ENCODE measurements at regions not wholly inside any gene's neighbourhood (a gene's known extent, or its start where the extent isn't known, plus 50 kb on each side); places are given as distances from the start of the nearest gene placed in this dataset.

DNA sequence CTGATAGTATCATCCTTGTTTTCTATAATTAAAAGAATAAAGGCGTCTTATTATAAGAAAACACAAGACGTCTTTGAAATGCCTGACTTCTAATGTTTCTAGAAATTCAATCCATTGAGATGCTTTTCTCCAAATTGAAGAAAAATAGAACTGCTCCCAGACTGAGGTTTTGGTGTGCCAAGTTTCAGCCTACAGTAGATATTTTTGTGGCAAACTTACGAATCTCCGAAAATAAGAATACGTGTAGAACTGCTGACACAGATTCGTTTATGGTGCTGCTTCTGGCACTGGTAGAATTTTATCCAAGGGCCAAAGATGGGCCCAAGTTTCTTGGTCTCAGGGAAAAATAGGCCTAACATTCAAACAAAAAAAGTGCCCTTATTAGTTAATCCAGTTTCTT is 554.5 kb upstream of the NR5A2 start:
- no peaks in the 10 kb centered on the region for H3K36me3 Mint-ChIP-seq (ENCODE audit: unreplicated experiment)
- no peak overlapping the region for H3K27ac Mint-ChIP-seq (ENCODE audit: unreplicated experiment)
- no peak for DNase-seq (ENCODE audit: extremely low spot score, unreplicated experiment)
- no peaks in the 10 kb centered on the region for H3K27me3 Mint-ChIP-seq (ENCODE audit: unreplicated experiment)
- peaks cover 4% of the 10 kb centered on the region for H3K4me1 Mint-ChIP-seq (ENCODE audit: unreplicated experiment)
- H3K4me3 Mint-ChIP-seq (ENCODE audit: unreplicated experiment) = no peak overlapping the region
- peaks cover 3% of the 10 kb centered on the region for H3K9me3 Mint-ChIP-seq (ENCODE audit: unreplicated experiment)
- TF ChIP-seq, protein P1, sequence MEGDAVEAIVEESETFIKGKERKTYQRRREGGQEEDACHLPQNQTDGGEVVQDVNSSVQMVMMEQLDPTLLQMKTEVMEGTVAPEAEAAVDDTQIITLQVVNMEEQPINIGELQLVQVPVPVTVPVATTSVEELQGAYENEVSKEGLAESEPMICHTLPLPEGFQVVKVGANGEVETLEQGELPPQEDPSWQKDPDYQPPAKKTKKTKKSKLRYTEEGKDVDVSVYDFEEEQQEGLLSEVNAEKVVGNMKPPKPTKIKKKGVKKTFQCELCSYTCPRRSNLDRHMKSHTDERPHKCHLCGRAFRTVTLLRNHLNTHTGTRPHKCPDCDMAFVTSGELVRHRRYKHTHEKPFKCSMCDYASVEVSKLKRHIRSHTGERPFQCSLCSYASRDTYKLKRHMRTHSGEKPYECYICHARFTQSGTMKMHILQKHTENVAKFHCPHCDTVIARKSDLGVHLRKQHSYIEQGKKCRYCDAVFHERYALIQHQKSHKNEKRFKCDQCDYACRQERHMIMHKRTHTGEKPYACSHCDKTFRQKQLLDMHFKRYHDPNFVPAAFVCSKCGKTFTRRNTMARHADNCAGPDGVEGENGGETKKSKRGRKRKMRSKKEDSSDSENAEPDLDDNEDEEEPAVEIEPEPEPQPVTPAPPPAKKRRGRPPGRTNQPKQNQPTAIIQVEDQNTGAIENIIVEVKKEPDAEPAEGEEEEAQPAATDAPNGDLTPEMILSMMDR (IDR thresholded peaks at IDR 0.05) = no peak

DNA sequence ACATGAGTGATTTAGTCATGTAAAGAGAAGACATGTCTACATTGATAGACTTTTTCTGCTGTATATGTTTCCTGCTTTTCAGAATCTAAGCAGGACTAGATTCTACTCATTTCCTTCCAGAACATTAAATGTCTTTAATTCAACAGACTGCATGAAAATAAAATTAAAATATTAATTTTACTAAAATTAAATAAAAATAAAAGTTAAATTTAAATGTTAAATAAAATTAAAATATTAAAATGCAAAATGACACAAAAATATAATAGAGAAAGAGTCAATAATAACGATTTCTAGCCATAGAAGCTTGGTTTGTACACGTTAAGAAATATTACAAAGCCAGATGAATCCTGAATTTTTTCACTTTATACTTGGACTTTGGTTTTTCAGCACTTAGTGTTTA is 552.8 kb upstream of the NR5A2 start:
- Mint-ChIP-seq H3K4me3 (ENCODE audit: unreplicated experiment) (no peak overlapping the region), H3K27ac (ENCODE audit: unreplicated experiment) (no peak overlapping the region), H3K27me3 (ENCODE audit: unreplicated experiment) (no peaks in the 10 kb centered on the region), H3K9me3 (ENCODE audit: unreplicated experiment) (peaks cover 3% of the 10 kb centered on the region), H3K4me1 (ENCODE audit: unreplicated experiment) (peaks cover 4% of the 10 kb centered on the region), H3K36me3 (ENCODE audit: unreplicated experiment) (no peaks in the 10 kb centered on the region)
- DNase-seq (ENCODE audit: extremely low spot score, unreplicated experiment) = no peak
- TF ChIP-seq, protein P1 (IDR thresholded peaks at IDR 0.05) = no peak

DNA sequence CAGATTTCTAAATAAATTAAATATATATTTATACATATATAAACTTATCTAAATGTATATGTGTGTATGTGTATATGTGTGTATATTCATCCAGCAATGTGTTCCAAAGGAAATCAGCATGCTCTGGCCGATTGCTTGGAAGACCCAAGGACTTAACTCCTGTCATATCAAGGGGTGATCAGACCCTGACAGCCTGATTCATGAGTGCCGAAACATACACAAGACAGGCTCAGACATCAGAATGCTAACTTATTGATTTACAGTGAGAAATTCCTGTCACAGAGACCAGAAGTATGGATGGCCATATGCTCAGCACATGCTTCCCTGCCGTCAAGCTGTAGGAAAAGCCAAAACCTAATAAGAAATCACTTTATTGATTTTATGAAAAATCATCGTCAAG is 545.1 kb upstream of the NR5A2 start:
- TF ChIP-seq, protein P1 (IDR thresholded peaks at IDR 0.05) = no peak
- Mint-ChIP-seq H3K36me3 (ENCODE audit: unreplicated experiment) (no peaks in the 10 kb centered on the region), H3K27me3 (ENCODE audit: unreplicated experiment) (no peaks in the 10 kb centered on the region), H3K27ac (ENCODE audit: unreplicated experiment) (no peak overlapping the region), H3K4me3 (ENCODE audit: unreplicated experiment) (no peak overlapping the region), H3K9me3 (ENCODE audit: unreplicated experiment) (peaks cover 11% of the 10 kb centered on the region), H3K4me1 (ENCODE audit: unreplicated experiment) (peaks cover 4% of the 10 kb centered on the region)
- DNase-seq (ENCODE audit: extremely low spot score, unreplicated experiment) = no peak

DNA sequence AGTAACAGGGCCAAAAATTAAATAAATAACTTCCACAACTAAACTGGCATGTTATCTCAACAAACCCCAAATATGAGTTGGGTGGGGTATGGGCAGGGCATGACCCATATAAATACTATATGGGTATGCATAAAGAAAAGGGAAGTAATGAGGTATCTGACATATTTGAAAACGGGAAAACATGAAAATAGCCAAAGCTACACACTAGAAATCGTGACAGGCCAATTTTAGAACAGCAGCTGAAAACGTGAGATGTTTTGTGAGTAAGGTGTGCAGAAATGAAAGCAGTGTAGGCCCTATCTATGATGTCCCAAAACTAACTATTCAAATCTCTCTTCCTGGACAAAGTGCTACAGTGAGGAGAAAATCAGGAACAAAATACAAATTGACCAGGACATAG is 537.9 kb upstream of the NR5A2 start:
- Mint-ChIP-seq H3K36me3 (ENCODE audit: unreplicated experiment) (no peaks in the 10 kb centered on the region), H3K4me1 (ENCODE audit: unreplicated experiment) (peaks cover 20% of the 10 kb centered on the region), H3K27me3 (ENCODE audit: unreplicated experiment) (no peaks in the 10 kb centered on the region), H3K9me3 (ENCODE audit: unreplicated experiment) (peaks cover 25% of the 10 kb centered on the region), H3K4me3 (ENCODE audit: unreplicated experiment) (no peak overlapping the region), H3K27ac (ENCODE audit: unreplicated experiment) (no peak overlapping the region)
- no peak for DNase-seq (ENCODE audit: extremely low spot score, unreplicated experiment)
- TF ChIP-seq, protein P1 (IDR thresholded peaks at IDR 0.05) = no peak

DNA sequence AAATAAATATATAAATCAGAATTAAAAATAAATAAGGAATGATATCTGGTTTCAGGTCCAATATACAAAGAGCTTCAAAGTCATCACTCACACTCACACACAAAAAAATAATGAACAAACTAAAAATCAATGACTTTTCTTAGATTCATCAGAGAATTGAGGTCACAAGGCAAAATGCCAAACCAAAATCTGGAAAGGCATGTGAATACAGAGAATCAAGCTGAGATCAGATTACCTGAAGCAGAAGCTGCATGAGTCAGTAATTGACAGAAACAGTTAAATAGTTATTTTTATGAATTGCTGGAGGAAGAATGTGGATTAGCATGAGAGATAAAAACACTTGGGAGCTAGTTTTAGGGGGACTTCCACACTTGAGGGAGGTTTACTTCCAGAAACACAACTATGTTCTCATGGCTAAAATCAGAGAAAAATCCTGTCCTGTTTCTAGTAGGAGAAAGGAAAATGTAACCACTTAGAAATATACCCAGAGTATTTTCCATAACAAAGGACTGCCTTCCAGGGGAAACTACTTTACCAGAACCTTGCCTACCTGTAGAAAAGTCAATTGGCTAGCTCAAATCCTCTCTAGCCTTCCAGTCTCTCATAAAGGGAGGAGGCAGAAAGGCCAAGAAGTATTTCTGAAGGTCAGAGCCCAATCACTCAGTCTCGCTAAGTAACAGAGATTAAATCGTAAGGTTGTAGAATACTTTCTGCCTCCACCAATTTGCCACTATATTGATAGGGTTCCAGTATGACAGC is 536.6 kb upstream of the NR5A2 start:
- no peak for DNase-seq (ENCODE audit: extremely low spot score, unreplicated experiment)
- H3K27me3 Mint-ChIP-seq (ENCODE audit: unreplicated experiment) = no peaks in the 10 kb centered on the region
- peak overlapping the region; percentile 21 for H3K27ac Mint-ChIP-seq (ENCODE audit: unreplicated experiment)
- H3K4me1 Mint-ChIP-seq (ENCODE audit: unreplicated experiment) = peaks cover 20% of the 10 kb centered on the region
- TF ChIP-seq, protein P1 (IDR thresholded peaks at IDR 0.05) = no peak
- H3K9me3 Mint-ChIP-seq (ENCODE audit: unreplicated experiment) = peaks cover 30% of the 10 kb centered on the region
- H3K4me3 Mint-ChIP-seq (ENCODE audit: unreplicated experiment) = no peak overlapping the region
- peaks cover 3% of the 10 kb centered on the region for H3K36me3 Mint-ChIP-seq (ENCODE audit: unreplicated experiment)
